ENCODE measurements at regions not wholly inside any gene's neighbourhood (a gene's known extent, or its start where the extent isn't known, plus 50 kb on each side); places are given as distances from the start of the nearest gene placed in this dataset.

- no peak overlapping the region for H3K4me3 ChIP-seq
- no peak for TF ChIP-seq CTCF (IDR thresholded peaks at IDR 0.05)
- peak overlapping the region; percentile 26 to 51 for H3K27ac ChIP-seq
- DNase-seq (ENCODE audit: low spot score): no peak
Observed at GRCh38 chr9:13651969-13652663, 372.6 kb upstream of the MPDZ start.

- TF ChIP-seq CTCF (IDR thresholded peaks at IDR 0.05): no peak
Observed at GRCh38 chr9:13651526-13651925, 372.0 kb upstream of the MPDZ start.

GRCh38 chr9:13648676-13649075, 369.2 kb upstream of the MPDZ start:
- Histone ChIP-seq H3K4me3 (no peak overlapping the region), H3K27ac (no peak overlapping the region)
- TF ChIP-seq CTCF (IDR thresholded peaks at IDR 0.05): no peak
- DNase-seq (ENCODE audit: low spot score): no peak

More at GRCh38 chr9:13651526-13651925, 372.0 kb upstream of the MPDZ start:
- H3K27ac ChIP-seq: peak overlapping the region; percentile 10 to 51
- no peak for DNase-seq (ENCODE audit: low spot score)
- H3K4me3 ChIP-seq: no peak overlapping the region

- no peak for TF ChIP-seq CTCF (IDR thresholded peaks at IDR 0.05)
- DNase-seq (ENCODE audit: low spot score): no peak
- Histone ChIP-seq H3K27ac (no peak overlapping the region), H3K4me3 (no peak overlapping the region)
Observed at GRCh38 chr9:13648068-13648467, 368.6 kb upstream of the MPDZ start.

GRCh38 chr9:13646500-13647021, 367.1 kb upstream of the MPDZ start:
- DNase-seq (ENCODE audit: low spot score): no peak
- TF ChIP-seq CTCF (IDR thresholded peaks at IDR 0.05): no peak
- Histone ChIP-seq H3K27ac (no peak overlapping the region), H3K4me3 (no peak overlapping the region)

- no peak for DNase-seq (ENCODE audit: low spot score)
- H3K4me3 ChIP-seq: no peak overlapping the region
- no peak overlapping the region for H3K27ac ChIP-seq
- no peak for TF ChIP-seq CTCF (IDR thresholded peaks at IDR 0.05)
Observed at GRCh38 chr9:13645557-13645956, 366.1 kb upstream of the MPDZ start.

- TF ChIP-seq CTCF (IDR thresholded peaks at IDR 0.05): no peak
- Histone ChIP-seq H3K4me3 (no peak overlapping the region), H3K27ac (no peak overlapping the region)
- no peak for DNase-seq (ENCODE audit: low spot score)
Observed at GRCh38 chr9:13644675-13645074, 365.2 kb upstream of the MPDZ start.
